ENCODE measurements at regions not wholly inside any gene's neighbourhood (a gene's known extent, or its start where the extent isn't known, plus 50 kb on each side); places are given as distances from the start of the nearest gene placed in this dataset.
"Not testable (repeated sequence)": the region's sequence is repeated elsewhere in the genome, so short reads cannot be mapped to it uniquely, and the experiment has no call there.

- no peak for DNase-seq
Observed at GRCh38 chr2:39870871-39871270, 91.8 kb upstream of the THUMPD2 start.

- no peak for DNase-seq
Observed at GRCh38 chr2:39867268-39867667, 88.2 kb upstream of the THUMPD2 start.

GRCh38 chr2:39865751-39866150 is 86.7 kb upstream of the THUMPD2 start:
- no peak for DNase-seq

- not testable (repeated sequence) for DNase-seq
Observed at GRCh38 chr2:39863672-39864071, 84.6 kb upstream of the THUMPD2 start.

- DNase-seq: no peak
Observed at GRCh38 chr2:39860538-39860937, 81.5 kb upstream of the THUMPD2 start.

- no peak for DNase-seq
Observed at GRCh38 chr2:39858677-39859076, 79.6 kb upstream of the THUMPD2 start.

- no peak for DNase-seq
Observed at GRCh38 chr2:39855856-39856255, 76.8 kb upstream of the THUMPD2 start.

GRCh38 chr2:39854771-39855170 is 75.7 kb upstream of the THUMPD2 start:
- no peak for DNase-seq

- DNase-seq: no peak
Observed at GRCh38 chr2:39852831-39853230, 73.8 kb upstream of the THUMPD2 start.

GRCh38 chr2:39851651-39852110 is 72.6 kb upstream of the THUMPD2 start:
- no peak for DNase-seq

GRCh38 chr2:39851251-39851650 is 72.2 kb upstream of the THUMPD2 start:
- no peak for DNase-seq

- DNase-seq: no peak
Observed at GRCh38 chr2:39849982-39850526, 71.0 kb upstream of the THUMPD2 start.

GRCh38 chr2:39849064-39849463 is 70.0 kb upstream of the THUMPD2 start:
- no peak for DNase-seq

GRCh38 chr2:39845460-39846146 is 66.5 kb upstream of the THUMPD2 start:
- no peak for DNase-seq

GRCh38 chr2:39839261-39839848 is 60.3 kb upstream of the THUMPD2 start:
- DNase-seq: no peak

- peak; percentile 33 for DNase-seq
Observed at GRCh38 chr2:39838589-39838988, 59.5 kb upstream of the THUMPD2 start.

GRCh38 chr2:39837856-39838453 is 58.9 kb upstream of the THUMPD2 start:
- peak; percentile 36 for DNase-seq

- DNase-seq: no peak
Observed at GRCh38 chr2:39836638-39837037, 57.6 kb upstream of the THUMPD2 start.

GRCh38 chr2:39834426-39834825 is 55.4 kb upstream of the THUMPD2 start:
- DNase-seq: no peak

- not testable (repeated sequence) for DNase-seq
Observed at GRCh38 chr2:39830610-39831009, 51.6 kb upstream of the THUMPD2 start.
